T-helper 1 cell treated with Interleukin-12 subunit alpha and Interleukin-12 subunit beta and Interleukin-4 antibody, amounts not matched to agents 30 μg/mL and 1 μg/mL, for 36 hours (primary cell): ENCODE measurements at regions not wholly inside any gene's neighbourhood (a gene's known extent, or its start where the extent isn't known, plus 50 kb on each side); places are given as distances from the start of the nearest gene placed in this dataset.

ENCODE experiments used
- H3K27ac Mint-ChIP-seq: one replicate; pipeline ENCODE4 v1.8.0; 2021; ENCODE audit warnings: mild to moderate bottlenecking, mixed read lengths
- H3K27me3 Mint-ChIP-seq: one replicate; pipeline ENCODE4 v1.8.0; 2021; ENCODE audit warnings: low read depth, mixed read lengths
- H3K36me3 Mint-ChIP-seq: one replicate; pipeline ENCODE4 v1.8.0; 2021; ENCODE audit warnings: low read depth, mixed read lengths
- H3K4me1 Mint-ChIP-seq: one replicate; pipeline ENCODE4 v1.8.0; 2021; ENCODE audit warnings: low read depth, mixed read lengths
- H3K4me3 Mint-ChIP-seq: one replicate; pipeline ENCODE4 v1.8.0; 2021; ENCODE audit warnings: mild to moderate bottlenecking, moderate library complexity, mixed read lengths
- H3K9me3 Mint-ChIP-seq: one replicate; pipeline ENCODE4 v1.8.0; 2021; ENCODE audit warnings: mixed read lengths

DNA sequence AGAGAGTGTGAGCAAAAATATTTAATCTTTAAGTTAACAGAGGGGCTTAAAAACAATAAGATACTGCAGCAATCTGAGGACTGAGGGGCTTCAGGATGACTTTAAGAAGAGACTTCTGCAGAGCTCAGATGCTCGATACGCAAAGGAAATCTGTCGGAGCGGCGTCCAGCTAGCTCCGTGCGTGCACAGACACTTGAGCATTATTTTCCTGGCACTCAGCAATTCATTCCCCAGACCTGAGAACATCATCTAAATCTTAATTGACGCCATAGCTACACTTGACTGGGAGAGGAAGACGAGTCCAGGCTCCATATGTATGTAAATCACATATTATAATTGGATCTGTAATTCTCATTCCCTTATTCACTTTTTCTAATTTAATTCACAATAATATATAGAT is 228.2 kb downstream of the SOD2 start:
- Mint-ChIP-seq H3K4me1 (no peaks in the 10 kb centered on the region), H3K4me3 (no peak overlapping the region), H3K27ac (no peak overlapping the region), H3K27me3 (peaks cover 14% of the 10 kb centered on the region), H3K36me3 (no peaks in the 10 kb centered on the region), H3K9me3 (no peaks in the 10 kb centered on the region)

DNA sequence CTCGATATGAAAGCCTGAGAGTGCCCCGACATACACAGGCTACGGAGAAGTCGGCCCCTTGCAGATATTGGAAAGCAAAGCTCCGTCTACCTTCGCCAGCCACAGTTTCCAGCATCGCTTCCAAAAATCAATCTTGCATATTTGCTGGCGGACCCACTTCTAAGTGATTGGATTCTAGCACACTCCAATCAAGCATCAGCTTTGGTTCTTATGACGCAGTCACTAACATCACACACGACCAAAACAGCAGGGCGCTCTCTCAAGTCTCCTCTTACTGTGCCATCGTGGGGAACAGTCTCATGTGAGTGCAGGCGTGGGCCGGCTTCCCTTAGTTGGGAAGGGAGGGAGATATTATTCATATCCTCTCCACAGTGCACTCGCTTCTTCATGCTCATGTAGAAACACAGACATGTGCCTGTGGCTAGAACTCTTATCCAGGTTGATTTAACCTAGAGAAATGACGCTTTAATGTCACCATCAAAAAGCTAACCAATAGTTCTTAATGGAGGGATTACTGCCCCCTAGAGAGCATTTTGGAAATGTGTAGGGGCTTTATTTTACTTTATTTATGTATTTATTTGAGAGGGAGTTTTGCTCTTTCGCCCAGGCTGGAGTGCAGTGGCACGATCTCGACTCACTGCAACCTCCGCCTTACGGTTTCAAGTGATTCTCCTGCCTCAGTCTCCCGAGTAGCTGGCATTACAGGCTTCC is 229.8 kb downstream of the SOD2 start:
- H3K27me3 Mint-ChIP-seq, result peaks cover 14% of the 10 kb centered on the region

DNA sequence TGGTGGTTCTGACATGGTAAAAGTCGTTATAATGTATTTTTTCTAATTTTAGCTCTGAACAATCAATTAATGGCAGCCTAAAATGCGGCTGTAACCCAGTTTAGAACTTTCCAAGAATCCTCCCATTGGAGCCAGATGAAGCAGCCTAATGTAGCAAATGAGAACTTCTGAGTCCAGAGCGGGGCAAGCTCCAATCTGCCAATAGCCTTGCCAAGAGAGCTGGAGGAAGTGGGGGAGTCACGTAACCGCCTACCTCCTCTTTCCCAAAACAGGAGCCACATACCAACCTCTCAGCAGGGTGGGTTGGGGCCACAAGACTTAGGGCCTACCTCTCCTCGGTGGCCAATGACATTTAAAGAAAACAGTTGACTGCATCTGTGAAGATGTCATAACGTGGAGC is 230.6 kb downstream of the SOD2 start:
- H3K4me1 Mint-ChIP-seq, result no peaks in the 10 kb centered on the region
- H3K36me3 Mint-ChIP-seq, result no peaks in the 10 kb centered on the region
- no peaks in the 10 kb centered on the region for H3K9me3 Mint-ChIP-seq
- no peak overlapping the region for H3K27ac Mint-ChIP-seq
- no peak overlapping the region for H3K4me3 Mint-ChIP-seq
- peaks cover 14% of the 10 kb centered on the region for H3K27me3 Mint-ChIP-seq

More for the DNA sequence above, 229.8 kb downstream of the SOD2 start:
- Mint-ChIP-seq H3K4me1 (no peaks in the 10 kb centered on the region), H3K27ac (no peak overlapping the region), H3K4me3 (no peak overlapping the region), H3K9me3 (no peaks in the 10 kb centered on the region), H3K36me3 (no peaks in the 10 kb centered on the region)

DNA sequence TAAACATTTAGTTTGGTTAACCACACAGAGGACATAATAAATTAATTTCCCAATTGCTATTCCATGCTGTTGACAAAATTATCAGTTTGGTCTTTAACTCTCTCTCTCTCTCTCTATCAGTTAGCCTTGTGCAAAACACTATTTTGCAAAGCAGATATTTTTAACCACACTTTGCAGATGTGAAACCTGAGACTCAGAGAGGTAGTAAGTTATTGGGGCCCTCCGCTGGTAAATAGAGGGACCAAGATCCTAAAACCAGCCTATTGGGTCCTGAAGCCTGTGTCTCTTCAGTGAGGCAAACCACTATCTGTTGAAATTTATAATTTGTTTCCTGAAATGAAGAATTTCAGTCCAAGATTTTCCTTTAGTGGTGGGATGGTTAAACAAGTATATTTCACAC is 231.0 kb downstream of the SOD2 start:
- no peaks in the 10 kb centered on the region for H3K9me3 Mint-ChIP-seq

DNA sequence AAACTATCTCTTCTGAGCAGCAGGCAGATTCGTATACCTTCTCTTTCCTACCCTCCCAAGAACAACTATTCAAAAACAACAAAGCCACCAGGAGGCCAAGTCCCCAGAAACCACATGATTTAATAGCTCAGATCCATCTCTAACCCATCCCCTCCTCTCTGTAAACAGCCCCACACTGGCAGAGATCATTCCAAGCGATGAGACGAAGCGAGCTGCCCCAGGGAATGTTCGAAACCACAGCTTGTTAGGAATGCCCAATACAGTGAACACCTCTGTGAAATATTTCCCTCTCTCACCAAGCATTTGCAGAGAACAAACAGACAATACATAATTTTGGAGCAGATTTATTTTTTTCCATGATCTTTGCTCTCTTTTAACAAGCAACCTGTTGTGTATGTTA is 231.8 kb downstream of the SOD2 start:
- no peaks in the 10 kb centered on the region for H3K4me1 Mint-ChIP-seq
- no peaks in the 10 kb centered on the region for H3K36me3 Mint-ChIP-seq
- H3K27me3 Mint-ChIP-seq, result peaks cover 9% of the 10 kb centered on the region
- H3K4me3 Mint-ChIP-seq, result no peak overlapping the region
- H3K27ac Mint-ChIP-seq, result no peak overlapping the region
- H3K9me3 Mint-ChIP-seq, result no peaks in the 10 kb centered on the region

More for the DNA sequence above, 231.0 kb downstream of the SOD2 start:
- H3K27me3 Mint-ChIP-seq, result peaks cover 10% of the 10 kb centered on the region
- no peak overlapping the region for H3K27ac Mint-ChIP-seq
- H3K4me3 Mint-ChIP-seq, result no peak overlapping the region
- H3K4me1 Mint-ChIP-seq, result no peaks in the 10 kb centered on the region
- H3K36me3 Mint-ChIP-seq, result no peaks in the 10 kb centered on the region

DNA sequence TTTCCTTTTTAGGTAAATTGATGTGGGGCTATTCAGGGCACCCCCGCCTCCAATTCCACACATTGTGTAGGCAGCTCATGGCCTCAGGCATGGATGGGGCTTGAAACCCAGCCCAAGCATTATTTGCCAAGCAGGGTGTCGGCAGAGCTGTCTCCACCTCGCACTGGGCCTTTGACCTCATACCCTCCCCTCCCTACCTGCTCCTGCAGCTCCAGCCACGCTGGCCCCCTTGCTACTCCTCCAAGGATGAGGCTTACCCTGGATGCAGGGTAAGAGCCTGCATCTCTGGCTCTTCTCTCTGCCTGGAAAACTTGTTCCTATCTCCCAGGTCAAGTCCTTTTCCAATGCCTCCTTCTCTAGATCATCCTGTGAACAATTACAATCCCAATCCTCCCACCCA is 232.6 kb downstream of the SOD2 start:
- no peak overlapping the region for H3K27ac Mint-ChIP-seq
- no peaks in the 10 kb centered on the region for H3K36me3 Mint-ChIP-seq
- H3K4me1 Mint-ChIP-seq, result no peaks in the 10 kb centered on the region
- H3K27me3 Mint-ChIP-seq, result peaks cover 9% of the 10 kb centered on the region
- H3K9me3 Mint-ChIP-seq, result no peaks in the 10 kb centered on the region
- no peak overlapping the region for H3K4me3 Mint-ChIP-seq

DNA sequence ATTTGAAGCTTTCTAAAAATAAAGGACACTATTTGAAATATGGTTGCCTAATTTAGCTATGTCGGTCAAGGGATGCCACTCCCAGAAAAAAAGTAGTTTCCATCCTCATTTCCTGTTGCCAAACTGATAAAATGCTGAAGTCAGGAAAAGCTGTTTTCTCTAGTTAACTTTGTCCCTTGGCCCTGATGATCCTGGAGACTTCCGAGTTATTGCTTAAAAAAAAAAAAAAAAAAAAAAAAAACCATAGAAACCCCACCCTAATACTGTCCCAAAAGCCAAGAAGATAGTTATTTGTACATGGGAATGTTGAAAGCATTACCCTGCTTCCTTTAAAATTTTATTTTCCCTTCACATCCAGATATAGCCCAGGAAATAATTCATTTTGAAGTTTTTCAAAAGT is 236.7 kb downstream of the SOD2 start:
- Mint-ChIP-seq H3K4me3 (no peak overlapping the region), H3K27ac (no peak overlapping the region), H3K9me3 (no peaks in the 10 kb centered on the region), H3K4me1 (no peaks in the 10 kb centered on the region), H3K36me3 (no peaks in the 10 kb centered on the region), H3K27me3 (peaks cover 8% of the 10 kb centered on the region)

DNA sequence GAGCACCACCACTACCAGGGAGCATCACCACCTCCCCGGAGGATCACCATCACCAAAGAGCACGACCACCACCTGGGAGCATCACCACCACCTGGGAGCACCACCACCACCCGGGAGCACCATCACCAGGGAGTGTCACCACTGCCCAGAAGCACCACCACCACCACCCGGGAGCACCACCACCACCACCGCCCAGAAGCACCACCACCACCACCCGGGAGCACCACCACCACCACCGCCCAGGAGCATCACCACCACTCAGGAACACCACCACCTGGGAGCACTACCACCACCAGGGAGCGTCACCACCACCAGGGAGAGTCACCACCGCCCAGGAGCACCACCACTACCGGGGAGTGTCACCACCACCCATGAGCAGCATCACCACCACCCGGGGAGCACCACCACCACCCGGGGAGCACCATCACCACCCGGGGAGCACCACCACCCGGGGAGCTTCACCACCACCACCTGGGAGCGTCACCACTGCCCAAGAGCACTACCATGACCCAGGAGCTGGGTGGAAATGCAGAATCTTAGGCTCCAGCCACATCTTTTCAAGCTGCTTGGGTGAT is 237.3 kb downstream of the SOD2 start:
- no peaks in the 10 kb centered on the region for H3K36me3 Mint-ChIP-seq
- no peaks in the 10 kb centered on the region for H3K9me3 Mint-ChIP-seq
- H3K4me3 Mint-ChIP-seq, result no peak overlapping the region
- peaks cover 2% of the 10 kb centered on the region for H3K27me3 Mint-ChIP-seq
- no peaks in the 10 kb centered on the region for H3K4me1 Mint-ChIP-seq
- H3K27ac Mint-ChIP-seq, result no peak overlapping the region

DNA sequence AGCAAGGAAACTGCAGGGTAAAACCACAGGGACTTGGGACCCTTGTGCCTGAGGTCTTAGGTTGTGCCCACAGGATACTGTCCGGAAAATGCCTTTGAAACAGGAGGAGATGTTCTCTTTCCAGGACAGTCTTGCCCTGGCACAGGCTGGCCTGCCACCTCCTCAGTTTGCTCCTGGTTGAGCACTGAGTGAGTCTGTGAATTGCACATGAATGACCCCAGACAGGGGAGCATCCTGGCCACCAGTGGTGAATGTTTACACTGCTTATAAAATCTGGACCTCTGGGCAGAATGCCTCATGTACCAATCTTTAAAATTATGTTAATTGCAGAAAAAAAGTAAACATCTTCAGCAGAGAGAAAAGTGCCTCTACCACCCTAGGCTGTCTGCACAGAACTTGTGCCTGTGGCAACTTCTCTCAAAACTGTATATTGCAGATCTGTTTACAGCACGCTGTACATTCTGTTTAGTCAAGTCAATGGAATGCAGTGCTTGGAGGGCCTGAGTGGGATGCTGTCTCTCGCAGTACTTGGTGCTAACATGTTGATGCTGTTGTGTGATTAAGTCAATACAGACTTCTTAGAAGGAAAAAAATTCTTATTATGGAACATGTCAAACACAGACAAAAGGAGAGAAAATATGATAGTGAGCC is 242.1 kb downstream of the SOD2 start:
- Mint-ChIP-seq H3K9me3 (no peaks in the 10 kb centered on the region), H3K4me1 (no peaks in the 10 kb centered on the region), H3K4me3 (no peak overlapping the region), H3K36me3 (no peaks in the 10 kb centered on the region), H3K27ac (no peak overlapping the region), H3K27me3 (peaks cover 3% of the 10 kb centered on the region)

DNA sequence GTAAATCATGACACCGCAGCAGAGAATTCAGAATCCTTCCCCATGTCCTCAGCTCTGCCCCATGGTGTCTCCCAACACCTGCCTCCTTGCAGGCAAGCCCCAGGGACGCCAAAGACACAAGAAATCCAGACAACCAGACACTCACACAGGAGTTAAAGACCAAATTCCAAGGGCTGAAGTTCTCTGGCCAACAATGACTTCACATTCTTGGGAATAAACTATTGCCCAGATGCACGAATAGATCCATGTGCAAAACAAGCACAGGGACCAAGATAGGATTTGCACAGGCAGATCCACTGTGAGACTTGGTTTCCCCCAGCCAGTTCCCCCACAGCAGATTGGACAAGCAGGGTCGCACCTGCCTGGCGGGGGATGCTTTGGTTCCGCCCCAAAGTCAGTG is 246.7 kb downstream of the SOD2 start:
- Mint-ChIP-seq H3K27ac (no peak overlapping the region), H3K4me3 (no peak overlapping the region), H3K27me3 (peaks cover 13% of the 10 kb centered on the region), H3K9me3 (no peaks in the 10 kb centered on the region), H3K36me3 (no peaks in the 10 kb centered on the region), H3K4me1 (no peaks in the 10 kb centered on the region)

DNA sequence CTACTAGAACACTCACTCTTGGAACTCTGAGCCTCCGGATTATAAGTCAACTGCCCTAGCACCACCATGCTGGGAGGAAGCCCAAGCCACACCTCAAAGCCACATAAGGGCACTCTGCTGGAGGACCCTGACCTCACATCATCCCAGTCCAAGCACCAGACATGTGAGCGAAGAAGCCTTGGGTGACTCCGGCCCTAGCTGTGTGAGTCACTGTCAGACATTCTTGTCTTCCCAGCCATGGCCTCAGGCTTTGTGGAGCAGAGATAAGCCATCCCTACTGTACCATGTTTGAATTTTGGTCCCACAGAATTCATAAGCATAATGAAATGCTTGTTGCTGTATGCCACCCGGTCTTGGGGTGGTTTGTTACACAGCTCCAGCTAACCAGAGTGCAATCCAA is 247.7 kb downstream of the SOD2 start:
- Mint-ChIP-seq H3K27me3 (peaks cover 11% of the 10 kb centered on the region), H3K4me3 (no peak overlapping the region), H3K36me3 (no peaks in the 10 kb centered on the region), H3K27ac (no peak overlapping the region), H3K4me1 (no peaks in the 10 kb centered on the region), H3K9me3 (no peaks in the 10 kb centered on the region)

DNA sequence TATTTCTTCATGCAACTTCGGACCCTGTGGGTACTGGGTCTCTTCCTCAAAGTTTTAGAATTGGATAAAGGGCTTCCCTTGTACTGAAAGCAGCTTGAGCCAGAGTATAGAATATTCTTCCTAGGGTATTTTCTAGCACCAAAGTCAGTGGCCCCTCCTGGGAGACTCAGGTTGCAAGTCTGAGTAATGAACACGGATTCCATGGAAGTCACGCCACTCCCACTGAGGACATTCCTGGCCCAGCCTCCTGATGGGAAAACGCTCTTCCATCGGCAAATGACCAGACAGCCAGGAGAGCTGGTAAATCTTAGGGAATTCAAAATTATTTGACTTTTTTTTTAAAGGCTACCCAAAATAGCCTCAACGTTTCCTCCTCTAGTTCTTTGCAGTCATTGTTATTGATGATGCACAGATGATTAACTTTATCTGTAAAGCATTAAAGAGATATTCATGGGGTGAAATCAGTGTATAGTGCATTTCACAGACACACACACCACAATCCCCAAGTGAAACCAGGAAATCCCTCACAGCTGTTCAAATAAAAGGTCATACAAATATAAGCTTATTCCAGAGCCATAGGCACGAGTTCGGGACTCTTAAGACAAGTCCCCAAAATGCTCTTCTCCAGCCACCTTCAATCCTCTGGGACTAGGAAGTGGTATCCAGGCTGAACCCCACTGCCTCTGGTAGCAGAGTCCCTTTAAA is 248.8 kb downstream of the SOD2 start:
- Mint-ChIP-seq H3K9me3 (no peaks in the 10 kb centered on the region), H3K4me1 (no peaks in the 10 kb centered on the region), H3K27ac (no peak overlapping the region), H3K27me3 (peaks cover 10% of the 10 kb centered on the region), H3K4me3 (no peak overlapping the region), H3K36me3 (no peaks in the 10 kb centered on the region)

DNA sequence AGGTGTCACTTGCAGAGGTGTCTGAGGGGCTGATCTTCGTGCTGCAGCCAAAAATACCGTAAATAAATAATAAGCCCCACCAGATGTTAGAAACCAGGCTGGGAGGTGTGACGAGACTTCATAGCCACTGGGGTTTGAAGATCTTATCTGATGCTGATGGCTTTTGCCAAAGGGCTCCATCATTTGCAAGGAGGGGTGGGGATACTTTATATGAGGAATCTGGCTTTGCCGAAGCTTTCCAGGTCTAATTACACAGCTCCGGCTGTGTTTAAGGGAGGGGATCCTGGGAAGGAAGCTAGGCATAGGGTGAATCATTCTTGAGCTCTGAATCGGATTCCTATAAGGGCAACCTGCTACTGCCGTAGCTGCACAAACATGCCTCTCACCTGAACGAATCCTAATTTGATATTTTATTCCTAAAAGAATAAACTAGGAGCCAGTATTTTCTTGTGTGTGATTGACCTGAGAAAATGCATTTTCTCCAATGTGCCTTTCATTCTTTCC is 249.6 kb downstream of the SOD2 start:
- Mint-ChIP-seq H3K4me1 (no peaks in the 10 kb centered on the region), H3K27me3 (peaks cover 10% of the 10 kb centered on the region), H3K36me3 (no peaks in the 10 kb centered on the region), H3K4me3 (no peak overlapping the region), H3K27ac (no peak overlapping the region), H3K9me3 (no peaks in the 10 kb centered on the region)

DNA sequence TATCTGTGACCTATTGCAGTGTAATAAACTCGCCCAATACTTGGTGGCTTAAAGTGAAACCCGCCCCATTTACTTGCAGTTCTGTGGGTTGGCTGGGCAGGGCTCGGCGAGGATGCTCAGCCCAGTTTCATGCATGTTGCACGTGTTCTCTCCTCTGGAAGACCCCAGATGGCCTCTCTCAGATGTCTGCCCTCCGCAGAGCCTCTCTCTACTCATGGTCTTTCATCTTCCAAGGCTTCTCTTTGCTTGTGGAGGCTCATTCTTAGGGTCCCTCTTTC is 251.4 kb downstream of the SOD2 start:
- no peak overlapping the region for H3K27ac Mint-ChIP-seq
- H3K27me3 Mint-ChIP-seq, result peaks cover 10% of the 10 kb centered on the region
- no peaks in the 10 kb centered on the region for H3K36me3 Mint-ChIP-seq
- no peaks in the 10 kb centered on the region for H3K4me1 Mint-ChIP-seq
- no peak overlapping the region for H3K4me3 Mint-ChIP-seq
- no peaks in the 10 kb centered on the region for H3K9me3 Mint-ChIP-seq
